Pulmonary artery endothelial cell (primary cell): ENCODE measurements at regions not wholly inside any gene's neighbourhood (a gene's known extent, or its start where the extent isn't known, plus 50 kb on each side); places are given as distances from the start of the nearest gene placed in this dataset.

Source experiments
- DNase-seq: peaks from one replicate; pipeline ENCODE4 v3.0.0-alpha.2; 2011; ENCODE audit warnings: low read depth, low spot score

- no peak for DNase-seq
Observed at GRCh38 chr17:68665373-68665772, 64.2 kb upstream of the FAM20A start.

- no peak for DNase-seq
Observed at GRCh38 chr17:68662479-68662878, 61.3 kb upstream of the FAM20A start.

GRCh38 chr17:68662037-68662432 lies 60.9 kb upstream of the FAM20A start:
- no peak for DNase-seq

GRCh38 chr17:68661265-68662036 lies 60.3 kb upstream of the FAM20A start:
- DNase-seq = no peak

- no peak for DNase-seq
Observed at GRCh38 chr17:68660302-68660701, 59.1 kb upstream of the FAM20A start.

- DNase-seq = no peak
Observed at GRCh38 chr17:68658999-68659780, 58.0 kb upstream of the FAM20A start.

- no peak for DNase-seq
Observed at GRCh38 chr17:68657576-68657975, 56.4 kb upstream of the FAM20A start.

- DNase-seq = no peak
Observed at GRCh38 chr17:68657166-68657565, 56.0 kb upstream of the FAM20A start.

- no peak for DNase-seq
Observed at GRCh38 chr17:68656666-68657065, 55.5 kb upstream of the FAM20A start.
